Fibroblast of skin of right quadriceps (primary cell): ENCODE measurements at regions not wholly inside any gene's neighbourhood (a gene's known extent, or its start where the extent isn't known, plus 50 kb on each side); places are given as distances from the start of the nearest gene placed in this dataset.
A peak's percentile ranks its signal among the peaks of the same experiment; 100 is the strongest.

ENCODE experiments used
- DNase-seq: peaks from one replicate; pipeline ENCODE4 v3.0.0-alpha.2; 2013

- DNase-seq: no peak
Measured at GRCh38 chr3:132196113-132196512, 121.1 kb upstream of the ACP3 start.

- no peak for DNase-seq
Measured at GRCh38 chr3:132198516-132198915, 118.7 kb upstream of the ACP3 start.

- no peak for DNase-seq
Measured at GRCh38 chr3:132199451-132199850, 117.8 kb upstream of the ACP3 start.

GRCh38 chr3:132202586-132202985 lies 114.6 kb upstream of the ACP3 start:
- no peak for DNase-seq

- DNase-seq: no peak
Measured at GRCh38 chr3:132203889-132204596, 113.2 kb upstream of the ACP3 start.

- DNase-seq: no peak
Measured at GRCh38 chr3:132205609-132206008, 111.6 kb upstream of the ACP3 start.

GRCh38 chr3:132209855-132210254 lies 107.4 kb upstream of the ACP3 start:
- DNase-seq: no peak

- no peak for DNase-seq
Measured at GRCh38 chr3:132210476-132211346, 106.5 kb upstream of the ACP3 start.

GRCh38 chr3:132211896-132212295 lies 105.3 kb upstream of the ACP3 start:
- DNase-seq: peak; percentile 10

GRCh38 chr3:132218817-132219755 lies 98.1 kb upstream of the ACP3 start:
- DNase-seq: no peak

GRCh38 chr3:132220986-132221385 lies 96.2 kb upstream of the ACP3 start:
- DNase-seq: no peak

GRCh38 chr3:132222868-132223538 lies 94.2 kb upstream of the ACP3 start:
- no peak for DNase-seq

GRCh38 chr3:132225664-132226063 lies 91.5 kb upstream of the ACP3 start:
- no peak for DNase-seq

GRCh38 chr3:132228923-132229322 lies 88.3 kb upstream of the ACP3 start:
- DNase-seq: no peak

- no peak for DNase-seq
Measured at GRCh38 chr3:132229641-132230040, 87.6 kb upstream of the ACP3 start.

- DNase-seq: no peak
Measured at GRCh38 chr3:132230156-132231000, 86.8 kb upstream of the ACP3 start.

- peak; percentile 68 for DNase-seq
Measured at GRCh38 chr3:132231633-132232032, 85.6 kb upstream of the ACP3 start.

- no peak for DNase-seq
Measured at GRCh38 chr3:132232231-132232792, 84.9 kb upstream of the ACP3 start.

GRCh38 chr3:132236701-132237651 lies 80.2 kb upstream of the ACP3 start:
- no peak for DNase-seq

GRCh38 chr3:132237652-132238032 lies 79.6 kb upstream of the ACP3 start:
- no peak for DNase-seq
